GM23338 (cell line): ENCODE measurements at regions not wholly inside any gene's neighbourhood (a gene's known extent, or its start where the extent isn't known, plus 50 kb on each side); places are given as distances from the start of the nearest gene placed in this dataset.

Source experiments
- ATAC-seq: fragments of 200-7000 bp; cut with Tn5 transposase; 3 replicates; pipeline ENCODE4 v1.9.1; 2020
- DNase-seq: peaks from one replicate; pipeline ENCODE4 v3.0.0-alpha.2; 2015; ENCODE audit warnings: low spot score
- H2AFZ ChIP-seq: fragments of 200-600 bp; sonication (generic); 2 replicates; pipeline ENCODE4 v1.8.0; 2016; ENCODE audit warnings: antibody characterized with exemption, mild to moderate bottlenecking, moderate library complexity
- H3F3A ChIP-seq: fragments of 200-600 bp; sonication (generic); replicated peaks from 2 replicates; pipeline ENCODE4 v1.8.0; 2017; ENCODE audit warnings: antibody characterized with exemption, mixed run types, low read depth
- H3K27ac ChIP-seq: fragments of 200-600 bp; sonication (generic); 2 replicates; pipeline ENCODE4 v1.6.1; 2016; ENCODE audit warnings: low read depth
- H3K27me3 ChIP-seq: fragments of 200-600 bp; sonication (generic); 2 replicates; pipeline ENCODE4 v1.8.0; 2016; ENCODE audit warnings: mild to moderate bottlenecking, mixed run types, moderate library complexity; ENCODE audit not compliant: insufficient read depth
- H3K36me3 ChIP-seq: fragments of 200-600 bp; sonication (generic); 2 replicates; pipeline ENCODE4 v1.8.0; 2016; ENCODE audit warnings: mild to moderate bottlenecking; ENCODE audit not compliant: insufficient read depth
- H3K4me1 ChIP-seq: fragments of 200-600 bp; sonication (generic); 2 replicates; pipeline ENCODE4 v1.8.0; 2016; ENCODE audit warnings: mild to moderate bottlenecking, moderate library complexity; ENCODE audit not compliant: insufficient read depth
- H3K4me2 ChIP-seq: fragments of 200-600 bp; sonication (generic); 2 replicates; pipeline ENCODE4 v1.7.1; 2017; ENCODE audit warnings: mixed run types
- H3K4me3 ChIP-seq: fragments of 200-600 bp; sonication (generic); 2 replicates; pipeline ENCODE4 v1.6.1; 2016; ENCODE audit warnings: mixed run types
- H3K79me2 ChIP-seq: fragments of 200-600 bp; sonication (generic); replicated peaks from 2 replicates; pipeline ENCODE4 v1.8.0; 2017; ENCODE audit warnings: mild to moderate bottlenecking; ENCODE audit not compliant: insufficient read depth
- H3K9me2 ChIP-seq: fragments of 200-600 bp; sonication (generic); 2 replicates; pipeline ENCODE4 v1.8.0; 2017; ENCODE audit not compliant: insufficient read depth
- H4K20me1 ChIP-seq: fragments of 200-600 bp; sonication (generic); replicated peaks from 2 replicates; pipeline ENCODE4 v1.8.0; 2017; ENCODE audit warnings: mild to moderate bottlenecking; ENCODE audit not compliant: insufficient read depth
- H3K27ac Mint-ChIP-seq: 2 replicates; pipeline ENCODE4 v1.8.0; 2020; ENCODE audit warnings: inconsistent platforms, mild to moderate bottlenecking, moderate library complexity, mixed read lengths
- H3K27me3 Mint-ChIP-seq: 3 replicates; pipeline ENCODE4 v1.8.0; 2022; ENCODE audit warnings: low read depth, mild to moderate bottlenecking, moderate library complexity, mixed read lengths, inconsistent platforms; ENCODE audit not compliant: insufficient read depth, poor library complexity
- H3K36me3 Mint-ChIP-seq: 3 replicates; pipeline ENCODE4 v1.8.0; 2021; ENCODE audit warnings: low read depth, mild to moderate bottlenecking, inconsistent platforms, moderate library complexity, mixed read lengths
- H3K4me1 Mint-ChIP-seq: 3 replicates; pipeline ENCODE4 v1.8.0; 2020; ENCODE audit warnings: mild to moderate bottlenecking, inconsistent platforms, mixed read lengths
- H3K4me3 Mint-ChIP-seq: 3 replicates; pipeline ENCODE4 v1.8.0; 2021; ENCODE audit warnings: moderate library complexity, mild to moderate bottlenecking, inconsistent platforms, mixed read lengths
- H3K9me3 Mint-ChIP-seq: 3 replicates; pipeline ENCODE4 v1.8.0; 2020; ENCODE audit warnings: moderate library complexity, mild to moderate bottlenecking, inconsistent platforms, mixed read lengths
- CREB1 ChIP-seq: fragments of 250-450 bp; sonication (Bioruptor Pico); IDR thresholded peaks from 2 replicates; pipeline ENCODE4 v1.5.0; 2020; ENCODE audit warnings: low read depth, mild to moderate bottlenecking, moderate library complexity
- ETS1 ChIP-seq: IDR thresholded peaks from 2 replicates; pipeline ENCODE4 v1.6.1; 2016; ENCODE audit warnings: antibody characterized with exemption
- EZH2 ChIP-seq: fragments of 200-600 bp; sonication (generic); IDR thresholded peaks from one replicate; pipeline ENCODE4 v1.8.0; 2017; ENCODE audit warnings: antibody characterized with exemption, mild to moderate bottlenecking, low read depth; ENCODE audit not compliant: unreplicated experiment
- EZH2phosphoT487 ChIP-seq: fragments of 200-600 bp; sonication (generic); IDR thresholded peaks from one replicate; pipeline ENCODE4 v1.8.1; 2018; ENCODE audit warnings: antibody characterized with exemption; ENCODE audit not compliant: unreplicated experiment
- JUNB ChIP-seq: IDR thresholded peaks from one replicate; pipeline ENCODE4 v1.6.1; 2016; ENCODE audit warnings: antibody characterized with exemption; ENCODE audit not compliant: unreplicated experiment
- NANOG ChIP-seq: IDR thresholded peaks from 2 replicates; pipeline ENCODE4 v1.6.1; 2016; ENCODE audit warnings: antibody characterized with exemption, borderline replicate concordance
- POLR2AphosphoS5 ChIP-seq: IDR thresholded peaks from 2 replicates; pipeline ENCODE4 v1.6.1; 2016; ENCODE audit warnings: antibody characterized with exemption, low read depth
- REST ChIP-seq: IDR thresholded peaks from one replicate; pipeline ENCODE4 v1.6.1; 2018; ENCODE audit warnings: antibody characterized with exemption; ENCODE audit not compliant: unreplicated experiment
- STAT1 ChIP-seq: IDR thresholded peaks from one replicate; pipeline ENCODE4 v1.6.1; 2016; ENCODE audit warnings: antibody characterized with exemption; ENCODE audit not compliant: unreplicated experiment
- ZNF114 ChIP-seq: fragments of 250-450 bp; sonication (Bioruptor Pico); IDR thresholded peaks from 2 replicates; pipeline ENCODE4 v1.5.0; 2020; ENCODE audit warnings: mild to moderate bottlenecking, moderate library complexity
- ZNF331 ChIP-seq: fragments of 250-450 bp; sonication (Bioruptor Pico); IDR thresholded peaks from 2 replicates; pipeline ENCODE4 v1.5.0; 2020; ENCODE audit warnings: low read depth, mild to moderate bottlenecking, moderate library complexity
- ZNF462 ChIP-seq: fragments of 250-450 bp; sonication (Bioruptor Pico); IDR thresholded peaks from 2 replicates; pipeline ENCODE4 v1.5.0; 2020; ENCODE audit warnings: mild to moderate bottlenecking, moderate library complexity
- TF ChIP-seq, protein P1 (sequence below), 2 experiments: fragments of 200-600 bp in 1 of 2; sonication (generic) in 1 of 2; conservative IDR thresholded peaks; 2 replicates each; pipeline versions ENCODE4 v1.5.1 to v1.6.1; 2016 to 2017; ENCODE audit warnings: antibody characterized with exemption in 2 of 2, low read depth in 2 of 2, mild to moderate bottlenecking in 2 of 2, moderate library complexity in 1 of 2

- H3K4me2 ChIP-seq, result no peak overlapping the region
- Mint-ChIP-seq H3K36me3 (no peaks in the 10 kb centered on the region), H3K27ac (no peak overlapping the region), H3K4me1 (no peaks in the 10 kb centered on the region), H3K9me3 (no peaks in the 10 kb centered on the region), H3K4me3 (no peak overlapping the region), H3K27me3 (peaks cover 3% of the 10 kb centered on the region)
- H3K79me2 ChIP-seq, result no peaks in the 10 kb centered on the region
- TF ChIP-seq ZNF331, result no peak
- TF ChIP-seq EZH2phosphoT487, result no peak
- TF ChIP-seq REST, result no peak
- TF ChIP-seq ZNF462, result no peak
- TF ChIP-seq POLR2AphosphoS5, result no peak
- no peak for TF ChIP-seq JUNB
- TF ChIP-seq, protein P1, sequence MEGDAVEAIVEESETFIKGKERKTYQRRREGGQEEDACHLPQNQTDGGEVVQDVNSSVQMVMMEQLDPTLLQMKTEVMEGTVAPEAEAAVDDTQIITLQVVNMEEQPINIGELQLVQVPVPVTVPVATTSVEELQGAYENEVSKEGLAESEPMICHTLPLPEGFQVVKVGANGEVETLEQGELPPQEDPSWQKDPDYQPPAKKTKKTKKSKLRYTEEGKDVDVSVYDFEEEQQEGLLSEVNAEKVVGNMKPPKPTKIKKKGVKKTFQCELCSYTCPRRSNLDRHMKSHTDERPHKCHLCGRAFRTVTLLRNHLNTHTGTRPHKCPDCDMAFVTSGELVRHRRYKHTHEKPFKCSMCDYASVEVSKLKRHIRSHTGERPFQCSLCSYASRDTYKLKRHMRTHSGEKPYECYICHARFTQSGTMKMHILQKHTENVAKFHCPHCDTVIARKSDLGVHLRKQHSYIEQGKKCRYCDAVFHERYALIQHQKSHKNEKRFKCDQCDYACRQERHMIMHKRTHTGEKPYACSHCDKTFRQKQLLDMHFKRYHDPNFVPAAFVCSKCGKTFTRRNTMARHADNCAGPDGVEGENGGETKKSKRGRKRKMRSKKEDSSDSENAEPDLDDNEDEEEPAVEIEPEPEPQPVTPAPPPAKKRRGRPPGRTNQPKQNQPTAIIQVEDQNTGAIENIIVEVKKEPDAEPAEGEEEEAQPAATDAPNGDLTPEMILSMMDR (conservative IDR thresholded peaks at IDR 0.05; ENCODE audit: low read depth in 2 of 2), result no peak
- no peak for TF ChIP-seq NANOG
- no peak for TF ChIP-seq STAT1
- TF ChIP-seq ETS1, result no peak
- TF ChIP-seq CREB1 (CRISPR knock-in tag), result no peak
- no peak for TF ChIP-seq ZNF114 (CRISPR knock-in tag)
- TF ChIP-seq EZH2, result no peak
- no peak overlapping the region for H2AFZ ChIP-seq
- H4K20me1 ChIP-seq, result no peaks in the 10 kb centered on the region
- H3K4me3 ChIP-seq, result no peak overlapping the region
- no peaks in the 10 kb centered on the region for H3K4me1 ChIP-seq
- no peaks in the 10 kb centered on the region for H3K27me3 ChIP-seq
- no peak overlapping the region for H3K27ac ChIP-seq
- H3F3A ChIP-seq, result no peaks in the 10 kb centered on the region
- ATAC-seq (no peak), DNase-seq (no peak)
- no peaks in the 10 kb centered on the region for H3K9me2 ChIP-seq
- no peaks in the 10 kb centered on the region for H3K36me3 ChIP-seq
Measured at GRCh38 chr3:74074700-74075099, 450.0 kb upstream of the PDZRN3 start.
